Forelimb muscle (tissue), 1 donor: ENCODE measurements at regions not wholly inside any gene's neighbourhood (a gene's known extent, or its start where the extent isn't known, plus 50 kb on each side); places are given as distances from the start of the nearest gene placed in this dataset.

Source experiments
- DNase-seq: peaks from one replicate; pipeline ENCODE4 v3.0.0-alpha.2; 2013; ENCODE audit warnings: low read depth

GRCh38 chr16:74031551-74031950, 265.1 kb upstream of the PSMD7 start:
- no peak for DNase-seq

GRCh38 chr16:74030000-74030706, 266.5 kb upstream of the PSMD7 start:
- no peak for DNase-seq

DNA sequence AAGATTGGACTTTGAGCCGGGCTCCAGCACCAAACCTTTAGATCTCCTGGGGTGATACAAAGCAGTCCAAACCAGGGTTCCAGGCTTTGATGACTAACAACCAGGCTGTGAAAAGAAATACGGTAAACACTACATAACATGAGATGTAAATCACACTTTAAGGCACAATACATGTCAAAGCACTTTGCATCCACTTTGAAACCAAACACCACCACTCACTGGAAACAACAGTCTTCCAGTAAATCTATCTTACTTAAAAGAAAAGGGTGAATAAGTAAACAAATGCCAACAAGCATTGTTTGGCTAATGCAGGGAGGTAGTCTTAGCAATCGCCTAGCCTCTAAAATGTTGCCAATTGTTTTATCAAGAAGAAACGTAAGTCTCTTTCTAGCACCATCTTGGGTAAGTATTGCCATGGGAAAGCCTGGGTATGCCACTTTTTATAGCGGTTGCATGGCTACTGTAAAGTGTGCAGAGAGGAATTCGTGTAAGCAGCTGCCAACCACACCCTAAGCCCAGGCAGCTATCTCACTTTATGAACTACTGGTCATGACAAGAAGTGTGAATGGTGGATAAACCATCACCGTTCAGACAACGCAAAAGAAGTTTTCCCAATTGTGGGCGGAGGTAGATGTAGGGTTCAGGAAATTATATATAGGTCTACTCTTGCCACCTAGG, 267.4 kb upstream of the PSMD7 start:
- DNase-seq = no peak

DNA sequence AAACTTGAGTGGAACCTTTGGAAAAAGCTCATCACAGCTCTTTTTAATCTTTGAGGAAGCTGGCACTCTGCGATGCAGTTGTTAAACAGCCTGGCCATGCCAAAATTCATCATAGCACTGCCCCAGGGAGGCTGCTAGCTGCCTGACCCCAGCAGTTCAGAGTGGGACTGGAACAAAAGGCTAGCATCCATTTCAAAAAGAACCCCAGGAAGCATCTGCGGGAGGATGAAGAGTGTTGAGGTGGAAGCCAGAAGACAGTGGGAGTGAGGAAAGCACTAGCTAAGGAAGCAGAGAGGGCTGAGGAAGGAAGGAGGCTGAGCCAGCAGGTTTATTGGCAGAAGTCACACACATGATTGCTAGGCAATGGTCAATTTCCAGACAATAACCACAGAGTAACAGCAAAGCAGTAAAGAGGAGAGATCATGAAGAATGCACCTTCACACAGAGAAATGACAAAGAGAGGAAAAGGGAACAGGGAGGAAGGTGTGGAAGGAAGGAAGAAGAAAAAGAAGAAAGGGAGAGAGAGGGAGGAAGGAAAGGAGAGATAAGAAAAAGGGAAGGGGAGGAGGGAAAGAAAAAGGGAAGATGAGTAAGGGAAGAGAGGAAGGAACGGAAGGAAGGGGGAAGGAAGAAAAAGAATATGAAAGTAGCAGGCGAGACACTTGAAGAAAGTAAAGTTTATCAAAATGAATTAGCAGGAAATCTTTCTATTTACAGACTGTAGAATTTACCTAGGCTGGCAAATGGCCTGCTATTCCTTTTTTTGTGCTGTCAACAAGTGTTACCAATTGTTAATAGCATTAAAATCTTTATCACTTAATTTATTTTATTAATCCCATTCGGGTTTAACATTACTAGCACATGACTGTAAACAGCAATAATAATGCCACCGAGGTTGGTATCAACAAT, 270.0 kb upstream of the PSMD7 start:
- DNase-seq = no peak

DNA sequence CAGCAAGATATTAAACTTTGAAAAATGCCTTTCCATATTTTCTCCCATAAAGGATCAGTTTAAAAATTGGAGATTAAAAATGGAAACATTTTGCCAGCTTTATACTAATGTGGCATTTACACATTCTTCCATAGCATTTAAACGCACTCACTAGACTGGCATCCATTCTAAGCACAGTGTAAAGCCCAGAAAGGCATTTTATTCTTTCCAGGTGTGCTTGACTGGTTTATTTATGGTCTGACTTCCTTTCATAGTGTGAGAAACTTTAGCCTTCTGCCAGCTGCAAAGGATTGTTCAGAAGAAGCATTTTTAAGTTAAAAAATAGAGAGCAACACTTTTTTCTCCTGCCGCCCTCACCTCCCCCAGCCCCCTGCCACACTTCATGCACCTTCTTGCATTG, 271.7 kb upstream of the PSMD7 start:
- no peak for DNase-seq

- no peak for DNase-seq
These were observed 276.4 kb upstream of the PSMD7 start for GRCh38 chr16:74020095-74020670.

GRCh38 chr16:74019612-74020011, 277.0 kb upstream of the PSMD7 start:
- no peak for DNase-seq

DNA sequence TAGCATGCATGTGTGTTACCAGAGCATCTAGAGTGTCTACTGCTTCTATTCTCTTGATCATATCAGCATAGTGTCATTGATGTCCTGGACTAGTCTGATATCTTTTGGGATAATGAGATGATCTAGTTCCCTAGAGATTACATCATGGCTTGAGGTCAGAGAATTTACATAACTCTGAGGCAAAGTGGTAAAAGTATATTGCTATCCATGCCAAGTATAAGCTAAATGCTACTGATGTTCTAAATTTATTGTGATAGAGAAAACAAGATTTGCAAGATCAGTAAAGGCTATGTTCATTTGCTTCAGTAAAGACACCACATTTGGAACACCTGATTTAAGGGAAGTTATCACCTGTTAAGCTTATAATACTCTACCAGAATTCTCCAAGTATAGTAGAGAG, 280.7 kb upstream of the PSMD7 start:
- DNase-seq = no peak

DNA sequence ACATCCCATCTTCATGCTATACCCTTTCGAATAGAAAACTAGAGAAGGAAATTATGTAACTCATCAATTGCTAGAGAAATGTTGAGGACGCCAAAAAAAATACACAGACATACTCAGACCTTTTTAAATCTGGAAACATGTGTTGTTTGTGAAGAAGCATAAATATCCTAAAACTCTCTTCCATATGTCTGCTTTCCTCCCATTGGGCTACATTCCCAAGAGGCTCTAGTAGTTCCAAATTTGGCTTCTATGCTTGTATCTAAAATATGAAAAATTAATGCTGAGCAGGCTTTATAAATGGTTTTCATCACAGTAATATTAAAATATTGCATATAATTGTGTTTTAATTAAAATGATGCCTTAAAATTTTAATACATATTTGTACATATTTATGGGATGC, 297.9 kb upstream of the PSMD7 start:
- peak; percentile 14 for DNase-seq

- peak; percentile 87 for DNase-seq
These were observed 298.6 kb upstream of the PSMD7 start for GRCh38 chr16:73997971-73998370.

- DNase-seq = peak; percentile 2
These were observed 299.3 kb upstream of the PSMD7 start for GRCh38 chr16:73997340-73997711.

- peak; percentile 5 for DNase-seq
These were observed 299.8 kb upstream of the PSMD7 start for GRCh38 chr16:73996624-73997339.

GRCh38 chr16:73993878-73994277, 302.7 kb upstream of the PSMD7 start:
- DNase-seq = no peak

GRCh38 chr16:73978407-73978784, 318.2 kb upstream of the PSMD7 start:
- no peak for DNase-seq

DNA sequence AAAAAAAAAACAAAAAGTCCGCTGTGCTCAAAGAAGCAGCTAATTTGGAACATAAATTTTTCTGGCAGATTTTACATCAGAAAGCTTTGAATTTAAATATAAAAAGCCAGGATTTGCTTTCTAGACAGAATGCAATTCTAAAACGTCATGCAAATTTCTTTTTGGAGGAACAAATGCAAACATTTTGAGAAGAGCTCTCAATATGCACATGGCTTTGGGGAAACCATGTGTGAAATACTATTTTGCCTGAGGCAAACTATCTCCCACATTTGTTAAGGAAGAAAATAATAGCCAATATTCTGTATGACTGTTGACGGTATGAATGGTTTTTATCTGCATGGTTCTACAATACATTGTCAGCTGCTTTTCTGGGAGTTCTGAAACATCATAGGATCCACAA, 320.0 kb upstream of the PSMD7 start:
- no peak for DNase-seq

- DNase-seq = no peak
These were observed 323.4 kb upstream of the PSMD7 start for GRCh38 chr16:73973174-73973573.

- no peak for DNase-seq
These were observed 329.8 kb upstream of the PSMD7 start for GRCh38 chr16:73966851-73967250.

DNA sequence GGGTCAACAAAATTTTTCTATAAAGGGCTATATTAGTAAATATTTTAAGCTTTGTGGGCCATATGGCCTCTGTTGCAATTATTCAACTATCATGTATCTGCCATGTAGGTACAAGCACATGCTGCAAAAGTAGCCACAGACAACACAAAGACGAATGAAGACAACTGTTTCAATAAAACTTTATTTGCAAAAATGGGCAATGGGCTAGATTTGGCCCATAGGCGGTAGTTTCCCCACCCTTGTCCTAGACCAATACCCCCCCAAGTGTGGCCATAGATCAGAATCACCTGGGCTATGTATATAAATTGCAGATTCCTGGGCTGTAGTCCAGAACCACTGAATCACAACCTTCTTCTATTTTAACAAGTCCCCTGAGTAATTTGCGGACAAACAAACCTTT, 331.0 kb upstream of the PSMD7 start:
- DNase-seq = no peak

DNA sequence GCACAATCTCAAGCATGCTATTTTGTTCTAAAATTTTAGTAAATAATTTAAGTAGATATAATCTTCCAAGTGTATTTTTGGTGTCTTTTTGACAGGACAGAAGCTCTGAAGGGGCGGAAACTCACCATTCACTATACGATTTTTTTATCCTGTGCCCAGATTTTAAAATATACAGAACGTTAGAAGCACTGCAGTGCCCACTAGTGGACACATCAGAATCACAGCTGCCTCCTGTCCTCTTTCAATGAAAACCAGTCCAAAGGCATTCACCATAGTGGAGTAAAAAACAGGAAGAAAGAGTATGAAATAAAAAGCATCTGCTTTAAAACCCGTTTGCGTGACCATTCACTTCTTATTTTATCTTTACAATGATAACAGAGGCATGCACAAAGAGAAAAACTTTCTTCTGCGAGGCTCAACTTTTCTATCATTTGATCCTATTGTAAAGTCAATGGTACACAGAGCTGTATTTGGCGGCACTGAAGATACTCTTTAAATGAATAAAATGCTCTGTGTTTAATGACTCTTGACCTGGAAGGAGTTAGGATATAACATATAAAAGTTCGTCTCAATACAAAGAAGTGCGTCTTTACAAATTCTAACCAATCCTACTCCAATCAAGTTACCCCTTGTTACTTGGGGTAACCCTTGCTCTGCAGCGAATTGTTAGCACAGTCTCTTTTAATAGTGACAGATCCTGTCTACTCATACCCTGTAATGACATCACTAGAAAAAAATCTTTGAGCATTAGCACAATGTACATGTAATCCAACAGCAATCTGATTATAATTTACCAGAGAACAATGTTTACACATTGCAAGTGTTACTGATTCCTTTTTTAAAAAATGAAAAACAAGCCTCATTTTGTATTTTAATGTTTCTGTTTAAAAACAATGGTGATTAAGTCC, 339.8 kb upstream of the PSMD7 start:
- peak; percentile 67 for DNase-seq

GRCh38 chr16:73955702-73956101, 340.9 kb upstream of the PSMD7 start:
- DNase-seq = no peak

DNA sequence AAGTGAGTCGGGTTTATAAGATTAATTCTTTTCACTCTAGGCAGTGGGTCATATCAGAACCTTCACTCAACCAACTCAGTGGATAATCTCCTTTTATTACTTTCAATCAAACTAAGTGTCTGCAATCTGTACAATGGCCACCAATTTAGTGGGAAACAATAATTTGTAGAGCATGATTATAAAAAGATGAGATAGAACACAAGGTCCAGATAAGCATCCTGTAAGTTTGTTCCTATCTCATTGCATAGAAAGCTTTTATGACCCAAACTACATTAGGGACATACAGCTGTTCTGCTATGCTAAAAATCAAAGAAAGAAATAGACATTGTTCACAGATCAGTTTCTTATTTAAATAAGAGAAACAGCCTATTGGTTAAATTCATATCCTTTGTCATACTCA, 341.4 kb upstream of the PSMD7 start:
- no peak for DNase-seq
